GM12878 (cell line): ENCODE measurements at regions not wholly inside any gene's neighbourhood (a gene's known extent, or its start where the extent isn't known, plus 50 kb on each side); places are given as distances from the start of the nearest gene placed in this dataset.

Experiments
- ATAC-seq: fragments of 200-7000 bp; cut with Tn5 transposase; 3 replicates; pipeline ENCODE4 v1.9.1; 2020; ENCODE audit warnings: mild to moderate bottlenecking, moderate library complexity
- BruUV-seq: library from RNA; stranded (reverse); fragments of 400-500 nt; replicated peaks from 2 replicates; lab custom pipeline; 2021; lab: Mats Ljungman, UMichigan
- CTCF ChIA-PET: fragments of 300-600 bp; sonication (Branson Sonifier 250); formaldehyde crosslinking; extraction: SDS; loops from one replicate; lab custom pipeline; 2021; ENCODE audit warnings: inconsistent platforms; lab: Yijun Ruan, JAX
- POLR2A ChIA-PET: fragments of 350-600 bp; formaldehyde crosslinking; extraction: SDS; loops from one replicate; lab custom pipeline; 2021; ENCODE audit warnings: inconsistent platforms; lab: Charles Lee
- RAD21 ChIA-PET: fragments of 300-600 bp; sonication (Branson Sonifier 250); formaldehyde crosslinking; loops from one replicate; lab custom pipeline; 2023; ENCODE audit warnings: antibody characterized with exemption; ENCODE audit not compliant: unreplicated experiment; lab: Charles Lee
- SMC1A ChIA-PET: fragments of 300-600 bp; sonication (Branson Sonifier 250); formaldehyde crosslinking; loops from one replicate; lab custom pipeline; 2023; ENCODE audit not compliant: unreplicated experiment, uncharacterized antibody; lab: Charles Lee
- DNase-seq: peaks from one replicate; pipeline ENCODE4 v3.0.0-alpha.2; 2011; ENCODE audit warnings: low read depth, low spot score
- FAIRE-seq: peaks from 3 replicates; lab custom pipeline; 2011; peaks lifted over from hg19 to GRCh38; lab: Jason Lieb, UNC
- H2AFZ ChIP-seq: 2 replicates; pipeline ENCODE4 v1.6.0; 2011; ENCODE audit warnings: low read depth, low read length, control low read depth; ENCODE audit not compliant: control insufficient read depth
- H3K27ac ChIP-seq: 2 replicates; pipeline ENCODE4 v1.5.1; 2011; ENCODE audit warnings: control low read depth; ENCODE audit not compliant: control insufficient read depth, insufficient read depth
- H3K27me3 ChIP-seq, 2 experiments: replicated peaks in 1 of 2; 2 replicates each; pipeline versions ENCODE4 v1.6.0 to v1.6.1; 2011; ENCODE audit warnings: low read length in 1 of 2; ENCODE audit not compliant: control insufficient read depth in 2 of 2, insufficient read depth in 2 of 2
- H3K36me3 ChIP-seq, 2 experiments: 2 replicates each; pipeline ENCODE4 v1.5.1; 2011; ENCODE audit warnings: low read length in 1 of 2; ENCODE audit not compliant: control insufficient read depth in 2 of 2, insufficient read depth in 2 of 2
- H3K4me1 ChIP-seq: 2 replicates; pipeline ENCODE4 v1.6.1; 2011; ENCODE audit warnings: mild to moderate bottlenecking, low read length, moderate library complexity, mixed read lengths; ENCODE audit not compliant: control insufficient read depth, insufficient read depth
- H3K4me2 ChIP-seq: 2 replicates; pipeline ENCODE4 v1.6.0; 2011; ENCODE audit warnings: control low read depth; ENCODE audit not compliant: control insufficient read depth, insufficient read depth
- H3K4me3 ChIP-seq: fragments of 200-600 bp; sonication (generic); 2 replicates; pipeline ENCODE4 v1.5.1; 2016
- H3K79me2 ChIP-seq: 2 replicates; pipeline ENCODE4 v1.6.0; 2011; ENCODE audit warnings: low read length; ENCODE audit not compliant: control insufficient read depth, insufficient read depth
- H3K9ac ChIP-seq: 2 replicates; pipeline ENCODE4 v1.8.0; 2011; ENCODE audit warnings: low read length, control low read depth, mixed read lengths; ENCODE audit not compliant: control insufficient read depth, insufficient read depth
- H3K9me3 ChIP-seq: replicated peaks from 3 replicates; pipeline ENCODE4 v1.5.1; 2011; ENCODE audit warnings: mild to moderate bottlenecking, low read length; ENCODE audit not compliant: control insufficient read depth, insufficient read depth
- H4K20me1 ChIP-seq: 2 replicates; pipeline ENCODE4 v1.6.0; 2011; ENCODE audit not compliant: control insufficient read depth, insufficient read depth
- NR2C2 ChIP-seq: IDR thresholded peaks from 2 replicates; pipeline ENCODE4 v1.6.1; 2011; ENCODE audit warnings: borderline replicate concordance, low read depth; ENCODE audit not compliant: control insufficient read depth, insufficient read length
- WGBS: methylation state at CpG from one replicate; pipeline ENCODE4 v1.1.6; 2016; ENCODE audit warnings: low lambda C conversion rate; ENCODE audit not compliant: insufficient replicate concordance, insufficient coverage; ENCODE audit errors: missing lambda C conversion rate; 5-methylcytosine and 5-hydroxymethylcytosine counted together
- in situ Hi-C: fragments of 300-500 bp; cut with MboI; formaldehyde crosslinking; loops from 9 replicates; pipeline ENCODE4 v1.14.3; 2018; ENCODE audit warnings: mixed read lengths
- intact Hi-C: fragments of 100-400 bp; cut with micrococcal nuclease; formaldehyde crosslinking; loops from one replicate; pipeline ENCODE4 v1.14.2; 2022; ENCODE audit not compliant: unreplicated experiment
- TF ChIP-seq, protein P1 (sequence below): IDR thresholded peaks from 2 replicates; pipeline ENCODE4 v1.6.1; 2012; ENCODE audit warnings: low read depth, low read length, improper control_type of control experiment
- TF ChIP-seq, protein P2 (sequence below): fragments of 450-650 bp; IDR thresholded peaks from 2 replicates; pipeline ENCODE4 v1.6.1; 2017; ENCODE audit warnings: mild to moderate bottlenecking, moderate library complexity
- TF ChIP-seq, protein P3 (sequence below): fragments of 450-650 bp; IDR thresholded peaks from 2 replicates; pipeline ENCODE4 v1.6.1; 2017; ENCODE audit warnings: low read depth, mild to moderate bottlenecking, moderate library complexity

DNA sequence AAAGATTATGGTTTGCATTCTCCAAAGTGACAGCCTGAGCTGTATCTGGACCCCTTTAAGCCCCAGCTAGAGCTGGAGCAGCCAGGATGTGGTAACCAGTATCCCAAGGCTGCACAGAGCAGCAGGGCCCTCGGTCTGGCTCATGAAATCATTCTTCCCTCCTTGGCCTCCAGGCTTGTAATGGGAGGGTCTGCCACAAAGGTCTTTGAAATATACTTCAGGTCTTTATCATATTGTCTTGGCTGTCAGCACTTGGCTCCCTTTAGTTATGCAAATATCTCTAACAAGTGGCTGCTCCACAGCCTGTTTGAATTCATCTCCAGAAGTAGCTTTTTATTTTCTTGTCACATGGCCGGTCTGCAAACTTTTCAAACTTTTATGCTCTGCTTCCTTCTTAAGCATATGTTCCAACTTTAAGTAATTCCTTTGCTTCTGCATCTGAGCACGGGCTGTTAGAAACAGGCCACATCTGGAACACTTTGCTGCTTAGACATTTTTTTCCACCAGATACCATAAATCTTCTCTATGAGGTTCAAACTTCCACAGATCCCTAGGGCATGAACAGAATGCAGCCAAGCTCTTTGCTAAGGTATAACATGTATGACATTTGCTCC is 663.4 kb upstream of the MIS18BP1 start:
- ATAC-seq (no peak), FAIRE-seq (no peak), DNase-seq (no peak)
- ChIA-PET SMC1A (interaction anchor here (0.8 kb wide), 1 partner anchor 10 kb away, joined by 3 read pairs; no protein-coding TSS in a partner anchor), RAD21 (interaction anchor here (1.6 kb wide), 1 partner anchor 11 kb away, joined by 5 read pairs; no protein-coding TSS in a partner anchor), POLR2A (no interaction called here), CTCF (interaction anchor here (0.6 to 0.9 kb wide), 2 partner anchors 16 to 197 kb away, joined by 3 read pairs; no protein-coding TSS in a partner anchor)
- no peak overlapping the region for H3K4me2 ChIP-seq
- in situ Hi-C loops: no loop called here
- no peak overlapping the region for H3K4me3 ChIP-seq
- TF ChIP-seq, protein P1, sequence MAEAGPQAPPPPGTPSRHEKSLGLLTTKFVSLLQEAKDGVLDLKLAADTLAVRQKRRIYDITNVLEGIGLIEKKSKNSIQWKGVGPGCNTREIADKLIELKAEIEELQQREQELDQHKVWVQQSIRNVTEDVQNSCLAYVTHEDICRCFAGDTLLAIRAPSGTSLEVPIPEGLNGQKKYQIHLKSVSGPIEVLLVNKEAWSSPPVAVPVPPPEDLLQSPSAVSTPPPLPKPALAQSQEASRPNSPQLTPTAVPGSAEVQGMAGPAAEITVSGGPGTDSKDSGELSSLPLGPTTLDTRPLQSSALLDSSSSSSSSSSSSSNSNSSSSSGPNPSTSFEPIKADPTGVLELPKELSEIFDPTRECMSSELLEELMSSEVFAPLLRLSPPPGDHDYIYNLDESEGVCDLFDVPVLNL: no peak
- no peak for TF ChIP-seq NR2C2
- TF ChIP-seq, protein P2, sequence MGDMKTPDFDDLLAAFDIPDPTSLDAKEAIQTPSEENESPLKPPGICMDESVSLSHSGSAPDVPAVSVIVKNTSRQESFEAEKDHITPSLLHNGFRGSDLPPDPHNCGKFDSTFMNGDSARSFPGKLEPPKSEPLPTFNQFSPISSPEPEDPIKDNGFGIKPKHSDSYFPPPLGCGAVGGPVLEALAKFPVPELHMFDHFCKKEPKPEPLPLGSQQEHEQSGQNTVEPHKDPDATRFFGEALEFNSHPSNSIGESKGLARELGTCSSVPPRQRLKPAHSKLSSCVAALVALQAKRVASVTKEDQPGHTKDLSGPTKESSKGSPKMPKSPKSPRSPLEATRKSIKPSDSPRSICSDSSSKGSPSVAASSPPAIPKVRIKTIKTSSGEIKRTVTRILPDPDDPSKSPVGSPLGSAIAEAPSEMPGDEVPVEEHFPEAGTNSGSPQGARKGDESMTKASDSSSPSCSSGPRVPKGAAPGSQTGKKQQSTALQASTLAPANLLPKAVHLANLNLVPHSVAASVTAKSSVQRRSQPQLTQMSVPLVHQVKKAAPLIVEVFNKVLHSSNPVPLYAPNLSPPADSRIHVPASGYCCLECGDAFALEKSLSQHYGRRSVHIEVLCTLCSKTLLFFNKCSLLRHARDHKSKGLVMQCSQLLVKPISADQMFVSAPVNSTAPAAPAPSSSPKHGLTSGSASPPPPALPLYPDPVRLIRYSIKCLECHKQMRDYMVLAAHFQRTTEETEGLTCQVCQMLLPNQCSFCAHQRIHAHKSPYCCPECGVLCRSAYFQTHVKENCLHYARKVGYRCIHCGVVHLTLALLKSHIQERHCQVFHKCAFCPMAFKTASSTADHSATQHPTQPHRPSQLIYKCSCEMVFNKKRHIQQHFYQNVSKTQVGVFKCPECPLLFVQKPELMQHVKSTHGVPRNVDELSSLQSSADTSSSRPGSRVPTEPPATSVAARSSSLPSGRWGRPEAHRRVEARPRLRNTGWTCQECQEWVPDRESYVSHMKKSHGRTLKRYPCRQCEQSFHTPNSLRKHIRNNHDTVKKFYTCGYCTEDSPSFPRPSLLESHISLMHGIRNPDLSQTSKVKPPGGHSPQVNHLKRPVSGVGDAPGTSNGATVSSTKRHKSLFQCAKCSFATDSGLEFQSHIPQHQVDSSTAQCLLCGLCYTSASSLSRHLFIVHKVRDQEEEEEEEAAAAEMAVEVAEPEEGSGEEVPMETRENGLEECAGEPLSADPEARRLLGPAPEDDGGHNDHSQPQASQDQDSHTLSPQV: no peak
- TF ChIP-seq, protein P3, sequence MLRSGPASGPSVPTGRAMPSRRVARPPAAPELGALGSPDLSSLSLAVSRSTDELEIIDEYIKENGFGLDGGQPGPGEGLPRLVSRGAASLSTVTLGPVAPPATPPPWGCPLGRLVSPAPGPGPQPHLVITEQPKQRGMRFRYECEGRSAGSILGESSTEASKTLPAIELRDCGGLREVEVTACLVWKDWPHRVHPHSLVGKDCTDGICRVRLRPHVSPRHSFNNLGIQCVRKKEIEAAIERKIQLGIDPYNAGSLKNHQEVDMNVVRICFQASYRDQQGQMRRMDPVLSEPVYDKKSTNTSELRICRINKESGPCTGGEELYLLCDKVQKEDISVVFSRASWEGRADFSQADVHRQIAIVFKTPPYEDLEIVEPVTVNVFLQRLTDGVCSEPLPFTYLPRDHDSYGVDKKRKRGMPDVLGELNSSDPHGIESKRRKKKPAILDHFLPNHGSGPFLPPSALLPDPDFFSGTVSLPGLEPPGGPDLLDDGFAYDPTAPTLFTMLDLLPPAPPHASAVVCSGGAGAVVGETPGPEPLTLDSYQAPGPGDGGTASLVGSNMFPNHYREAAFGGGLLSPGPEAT: no peak
- no peaks in the 10 kb centered on the region; the same call in 2 of the 3 replicates for H3K9me3 ChIP-seq
- H3K36me3 ChIP-seq: no peaks in the 10 kb centered on the region
- WGBS: 0% methylated on average over 3 of the region's 3 CpGs
- H3K27ac ChIP-seq: no peak overlapping the region
- BruUV-seq: no TSS peak
- H4K20me1 ChIP-seq: no peaks in the 10 kb centered on the region
- H3K9ac ChIP-seq: no peak overlapping the region
- no peaks in the 10 kb centered on the region for H3K79me2 ChIP-seq
- intact Hi-C loops: no loop called here
- H2AFZ ChIP-seq: no peak overlapping the region
- H3K4me1 ChIP-seq: no peaks in the 10 kb centered on the region
- no peaks in the 10 kb centered on the region for H3K27me3 ChIP-seq
